Adrenal gland (tissue), 9 donors: ENCODE measurements at regions not wholly inside any gene's neighbourhood (a gene's known extent, or its start where the extent isn't known, plus 50 kb on each side); places are given as distances from the start of the nearest gene placed in this dataset.

Experiments
- DNase-seq, 7 donors: peaks; one replicate each; pipeline ENCODE4 v3.0.0-alpha.2; 2019 to 2020
- H3K27ac ChIP-seq, 5 donors: fragments of 200-600 bp; sonication (generic) in 4 of 5; 1 replicate in 3 of 5; 2 replicates in 2 of 5; pipeline versions ENCODE4 v1.5.1 to v1.8.0; 2016 to 2020; ENCODE audit warnings: mild to moderate bottlenecking in 1 of 5
- H3K27me3 ChIP-seq: fragments of 200-600 bp; 2 replicates; pipeline ENCODE4 v1.8.0; 2021
- H3K36me3 ChIP-seq, 2 donors: fragments of 200-600 bp; replicated peaks in 1 of 2; 1 replicate in 1 of 2; 2 replicates in 1 of 2; pipeline versions ENCODE4 v1.5.1 to v1.8.0; 2018 to 2022
- H3K4me1 ChIP-seq, 2 donors: fragments of 200-600 bp; replicated peaks in 1 of 2; 1 replicate in 1 of 2; 2 replicates in 1 of 2; pipeline versions ENCODE4 v1.5.1 to v1.8.0; 2018 to 2021
- H3K4me3 ChIP-seq, 4 donors: fragments of 200-600 bp; sonication (generic) in 3 of 4; one replicate each; pipeline ENCODE4 v1.5.1; 2016 to 2018
- H3K9me3 ChIP-seq, 3 donors: fragments of 200-600 bp; sonication (generic) in 1 of 3; replicated peaks in 1 of 3; 1 replicate in 2 of 3; 2 replicates in 1 of 3; pipeline versions ENCODE4 v1.5.1 to v1.8.0; 2016 to 2021
- POLR2A ChIP-seq, 2 donors: fragments of 450-650 bp; IDR thresholded peaks; one replicate each; pipeline ENCODE4 v1.6.1; 2017; ENCODE audit warnings: antibody characterized with exemption in 2 of 2, mild to moderate bottlenecking in 2 of 2, moderate library complexity in 1 of 2
- WGBS, 4 donors: extraction: QIAGEN DNeasy Blood & Tissue Kit in 2 of 4; methylation state at CpG; one replicate each; pipeline versions ENCODE4 v1.1.5 to v1.1.7; 2013 to 2017; 5-methylcytosine and 5-hydroxymethylcytosine counted together
- intact Hi-C, 2 donors: fragments of 100-400 bp; cut with DNase I; formaldehyde crosslinking; loops; one replicate each; pipeline versions ENCODE4 v1.14.1 to v1.15.0; 2022 to 2023
- TF ChIP-seq, protein P1 (sequence below), 6 experiments: fragments of 450-650 bp in 4 of 6; fragments of 200-600 bp in 2 of 6; sonication (generic) in 1 of 6; IDR thresholded peaks; 1 replicate in 5 of 6; 2 replicates in 1 of 6; pipeline versions ENCODE4 v1.5.1 to v1.8.0; 2016 to 2021; ENCODE audit warnings: antibody characterized with exemption in 6 of 6, mild to moderate bottlenecking in 2 of 6, moderate library complexity in 1 of 6
- donor health status: healthy with polysubstance abuse.
- donor health status: Bipolar disorder and iron deficiency.
- donor health status: DM: yes; HTN: yes; CAD: no.
- donor health status: DM: no; HTN: no; CAD: no.
- donor health status: DM: no; HTN: no; CAD: no.

DNA sequence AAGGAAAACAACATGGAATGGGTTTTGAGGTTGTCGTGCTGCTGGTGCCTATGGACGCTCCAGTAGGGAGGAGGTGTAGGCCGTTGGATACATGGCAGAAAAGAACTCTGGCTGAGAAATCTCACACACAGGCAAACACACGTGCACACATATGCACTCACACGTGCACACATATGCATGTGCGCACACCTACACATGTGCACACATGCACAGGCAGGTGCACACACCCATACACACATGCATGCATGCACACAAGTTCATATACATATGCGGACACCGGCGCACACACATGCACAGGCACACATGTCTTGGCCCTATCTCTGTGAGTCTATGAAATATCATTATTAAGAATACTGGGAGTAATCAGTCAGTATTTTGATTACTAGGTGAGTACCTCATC lies 150.4 kb downstream of the LRRC30 start:
- Histone ChIP-seq H3K4me3 (no peak overlapping the region), H3K27me3 (peaks cover 2% of the 10 kb centered on the region), H3K27ac (no peak overlapping the region), H3K36me3 (no peaks in the 10 kb centered on the region), H3K4me1 (no peaks in the 10 kb centered on the region), H3K9me3 (no peaks in the 10 kb centered on the region)
- DNase-seq, result no peak
- intact Hi-C loops, result no loop called here
- TF ChIP-seq POLR2A (IDR thresholded peaks at IDR 0.05), result no peak
- TF ChIP-seq, protein P1, sequence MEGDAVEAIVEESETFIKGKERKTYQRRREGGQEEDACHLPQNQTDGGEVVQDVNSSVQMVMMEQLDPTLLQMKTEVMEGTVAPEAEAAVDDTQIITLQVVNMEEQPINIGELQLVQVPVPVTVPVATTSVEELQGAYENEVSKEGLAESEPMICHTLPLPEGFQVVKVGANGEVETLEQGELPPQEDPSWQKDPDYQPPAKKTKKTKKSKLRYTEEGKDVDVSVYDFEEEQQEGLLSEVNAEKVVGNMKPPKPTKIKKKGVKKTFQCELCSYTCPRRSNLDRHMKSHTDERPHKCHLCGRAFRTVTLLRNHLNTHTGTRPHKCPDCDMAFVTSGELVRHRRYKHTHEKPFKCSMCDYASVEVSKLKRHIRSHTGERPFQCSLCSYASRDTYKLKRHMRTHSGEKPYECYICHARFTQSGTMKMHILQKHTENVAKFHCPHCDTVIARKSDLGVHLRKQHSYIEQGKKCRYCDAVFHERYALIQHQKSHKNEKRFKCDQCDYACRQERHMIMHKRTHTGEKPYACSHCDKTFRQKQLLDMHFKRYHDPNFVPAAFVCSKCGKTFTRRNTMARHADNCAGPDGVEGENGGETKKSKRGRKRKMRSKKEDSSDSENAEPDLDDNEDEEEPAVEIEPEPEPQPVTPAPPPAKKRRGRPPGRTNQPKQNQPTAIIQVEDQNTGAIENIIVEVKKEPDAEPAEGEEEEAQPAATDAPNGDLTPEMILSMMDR (IDR thresholded peaks at IDR 0.05), result no peak
- WGBS, 4 donors, result 81 to 93% (median 87%) methylated on average over 9 of the region's 9 CpGs

DNA sequence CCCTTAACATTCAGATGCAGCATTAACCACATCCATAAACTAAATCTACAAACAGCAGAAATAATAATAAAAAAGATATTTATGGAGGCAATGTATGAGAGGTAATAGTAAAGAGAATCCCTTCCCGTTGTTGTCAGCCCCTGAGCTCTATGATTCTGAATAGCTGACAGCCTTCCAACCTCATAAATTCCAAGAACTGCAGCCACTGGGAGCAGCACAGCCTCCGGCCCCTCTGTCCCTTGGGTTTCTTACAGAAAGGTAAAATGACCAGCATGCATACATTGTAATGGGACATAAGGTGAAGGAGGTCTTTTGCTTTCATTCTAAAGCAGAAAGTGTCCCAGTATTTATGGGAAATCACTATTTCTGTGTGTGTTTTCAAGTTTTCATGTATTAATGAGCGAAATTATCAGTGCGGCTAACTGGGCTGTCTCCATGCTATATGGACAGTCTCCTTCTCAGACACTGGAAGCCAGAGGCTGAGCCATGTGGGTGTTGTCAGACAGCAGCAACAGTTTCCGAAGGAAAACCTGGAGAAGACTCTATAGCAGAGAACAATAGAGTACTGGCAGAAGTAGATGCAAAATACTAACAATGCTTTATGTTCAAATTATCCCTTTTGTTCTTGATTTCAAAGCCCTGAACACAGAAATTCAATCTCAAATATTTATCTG lies 151.6 kb downstream of the LRRC30 start:
- intact Hi-C loops, result no loop called here
- no peak for TF ChIP-seq POLR2A (IDR thresholded peaks at IDR 0.05)
- Histone ChIP-seq H3K36me3 (no peaks in the 10 kb centered on the region), H3K27ac (no peak overlapping the region), H3K4me1 (no peaks in the 10 kb centered on the region), H3K9me3 (no peaks in the 10 kb centered on the region), H3K27me3 (peaks cover 2% of the 10 kb centered on the region), H3K4me3 (no peak overlapping the region)
- 52 to 61% (median 54%) methylated on average over 5 of the region's 5 CpGs for WGBS, 4 donors
- no peak for DNase-seq

DNA sequence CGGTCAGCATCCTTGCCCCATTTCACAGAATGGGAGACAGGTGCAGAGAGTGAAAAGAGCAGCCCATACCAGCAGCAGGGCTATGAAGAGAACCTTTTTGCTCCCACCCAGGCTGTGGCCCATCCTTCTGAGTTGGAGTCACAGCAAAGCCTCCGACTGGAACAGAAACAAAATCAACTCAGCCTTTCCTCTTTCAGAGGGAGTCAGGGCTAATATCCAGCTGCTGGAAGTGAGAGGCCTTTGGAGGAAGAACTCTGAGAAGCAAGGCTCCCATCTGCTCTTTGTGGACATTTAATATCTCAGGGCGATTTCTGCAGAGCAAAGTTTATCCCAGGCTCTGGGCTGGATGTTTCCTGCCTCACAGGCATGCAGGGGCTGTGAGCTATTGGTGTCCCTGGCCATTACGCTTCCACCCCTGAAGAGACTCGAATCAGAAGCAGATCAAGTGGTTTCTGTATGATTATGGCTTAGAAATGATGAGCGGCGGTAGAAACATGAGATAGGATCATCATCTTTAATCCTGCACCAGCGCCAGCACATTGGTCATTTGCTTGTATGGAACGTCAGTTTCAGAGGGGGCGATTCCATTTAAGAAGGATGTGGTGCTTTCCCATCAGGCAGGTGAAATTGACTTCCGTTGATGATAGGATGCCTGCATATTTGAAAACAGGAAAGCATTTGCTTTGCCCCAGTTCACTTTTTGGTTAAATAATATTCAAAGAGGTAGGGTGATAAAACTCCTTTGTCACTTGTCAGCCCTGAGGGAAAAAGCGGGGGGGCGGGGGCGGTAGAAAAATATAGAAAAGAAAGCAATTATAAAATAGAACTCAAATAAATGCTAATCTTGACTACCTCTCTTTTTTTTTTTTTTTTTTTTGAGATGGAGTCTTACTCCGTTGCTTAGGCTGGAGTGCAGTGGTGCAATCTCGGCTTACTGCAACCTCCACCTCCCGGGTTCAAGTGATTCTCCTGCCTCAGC lies 152.4 kb downstream of the LRRC30 start:
- WGBS, 4 donors, result 61 to 72% (median 66%) methylated on average over 16 to 17 of the region's 17 CpGs
- Histone ChIP-seq H3K4me1 (no peaks in the 10 kb centered on the region), H3K36me3 (no peaks in the 10 kb centered on the region), H3K4me3 (no peak overlapping the region), H3K27ac (no peak overlapping the region), H3K27me3 (peaks cover 2% of the 10 kb centered on the region), H3K9me3 (no peaks in the 10 kb centered on the region)
- intact Hi-C loops, result no loop called here
- TF ChIP-seq, protein P1 (IDR thresholded peaks at IDR 0.05), result no peak
- no peak for TF ChIP-seq POLR2A (IDR thresholded peaks at IDR 0.05)
- no peak for DNase-seq

DNA sequence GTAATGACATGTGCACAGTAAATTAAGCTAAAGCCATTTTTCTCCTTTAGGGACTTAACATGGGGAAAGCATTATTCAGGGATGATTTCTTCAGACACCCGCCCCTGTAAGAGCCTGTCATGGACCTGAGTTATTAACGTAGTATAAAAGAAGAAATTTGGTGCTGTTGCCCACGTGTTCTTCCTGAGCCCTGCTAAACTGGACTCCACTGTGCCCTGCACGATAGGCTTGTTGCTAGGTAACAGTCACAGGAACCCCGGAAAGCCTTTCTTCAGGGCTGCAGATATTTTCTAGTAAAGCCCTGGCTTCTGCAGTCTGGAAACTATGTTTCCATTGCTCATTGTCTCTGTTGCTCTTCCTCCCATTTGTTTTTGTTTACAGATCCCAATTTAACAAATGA lies 157.9 kb downstream of the LRRC30 start:
- 25 to 34% (median 30%) methylated on average over 5 of the region's 5 CpGs for WGBS, 4 donors
- intact Hi-C loops, result no loop called here
- DNase-seq, result no peak
- no peak overlapping the region for H3K4me3 ChIP-seq
- TF ChIP-seq POLR2A (IDR thresholded peaks at IDR 0.05), result no peak
- TF ChIP-seq, protein P1 (IDR thresholded peaks at IDR 0.05), result no peak
- no peak overlapping the region for H3K27ac ChIP-seq
- H3K4me1 ChIP-seq, result no peaks in the 10 kb centered on the region
- no peaks in the 10 kb centered on the region for H3K9me3 ChIP-seq
- H3K36me3 ChIP-seq, result no peaks in the 10 kb centered on the region
- H3K27me3 ChIP-seq, result no peaks in the 10 kb centered on the region
